H9 (cell line): ENCODE measurements at regions not wholly inside any gene's neighbourhood (a gene's known extent, or its start where the extent isn't known, plus 50 kb on each side); places are given as distances from the start of the nearest gene placed in this dataset.

ENCODE experiments used
- DNase-seq: peaks from one replicate; pipeline ENCODE4 v3.0.0-alpha.2; 2017
- H2AFZ ChIP-seq: one replicate; pipeline ENCODE4 v1.6.1; 2013; ENCODE audit warnings: mild to moderate bottlenecking, low read length, control low read depth, moderate library complexity
- H2AK5ac ChIP-seq: 2 replicates; pipeline ENCODE4 v1.6.1; 2013; ENCODE audit warnings: low read length, control low read depth, mixed read lengths; ENCODE audit not compliant: insufficient read length
- H2BK120ac ChIP-seq: one replicate; pipeline ENCODE4 v1.6.1; 2013; ENCODE audit warnings: low read depth, mild to moderate bottlenecking, low read length, control low read depth, inconsistent platforms; ENCODE audit not compliant: poor library complexity, severe bottlenecking
- H2BK12ac ChIP-seq: 2 replicates; pipeline ENCODE4 v1.6.1; 2013; ENCODE audit warnings: low read length, control low read depth, mixed read lengths, low read depth; ENCODE audit not compliant: insufficient read length
- H2BK15ac ChIP-seq: 2 replicates; pipeline ENCODE4 v1.6.1; 2013; ENCODE audit warnings: low read depth, low read length, control low read depth
- H2BK20ac ChIP-seq: one replicate; pipeline ENCODE4 v1.6.1; 2013; ENCODE audit warnings: low read depth, mild to moderate bottlenecking, low read length, control low read depth, inconsistent platforms; ENCODE audit not compliant: poor library complexity, severe bottlenecking
- H2BK5ac ChIP-seq: 2 replicates; pipeline ENCODE4 v1.6.1; 2013; ENCODE audit warnings: low read length, control low read depth, mixed read lengths; ENCODE audit not compliant: insufficient read length
- H3K14ac ChIP-seq: 2 replicates; pipeline ENCODE4 v1.6.1; 2013; ENCODE audit warnings: low read length, control low read depth; ENCODE audit not compliant: insufficient read depth
- H3K18ac ChIP-seq: 2 replicates; pipeline ENCODE4 v1.6.1; 2013; ENCODE audit warnings: low read depth, mild to moderate bottlenecking, mixed read lengths, low read length, control low read depth; ENCODE audit not compliant: insufficient read length
- H3K23ac ChIP-seq: 2 replicates; pipeline ENCODE4 v1.6.1; 2013; ENCODE audit warnings: low read length, control low read depth, mixed read lengths, low read depth; ENCODE audit not compliant: insufficient read length
- H3K23me2 ChIP-seq: 2 replicates; pipeline ENCODE4 v1.6.1; 2013; ENCODE audit warnings: low read depth, mild to moderate bottlenecking, mixed read lengths, low read length, control low read depth; ENCODE audit not compliant: insufficient read length, poor library complexity, severe bottlenecking
- H3K27ac ChIP-seq: 2 replicates; pipeline ENCODE4 v1.5.1; 2013; ENCODE audit warnings: low read length, control low read depth, mixed read lengths, low read depth; ENCODE audit not compliant: insufficient read length
- H3K27me3 ChIP-seq: 2 replicates; pipeline ENCODE4 v1.6.1; 2013; ENCODE audit warnings: low read length, control low read depth, inconsistent platforms; ENCODE audit not compliant: insufficient read depth
- H3K4ac ChIP-seq: 2 replicates; pipeline ENCODE4 v1.6.1; 2013; ENCODE audit warnings: low read depth, mild to moderate bottlenecking, control low read depth, inconsistent platforms, low read length, moderate library complexity
- H3K4me1 ChIP-seq: 2 replicates; pipeline ENCODE4 v1.6.1; 2013; ENCODE audit warnings: low read length, control low read depth, inconsistent platforms; ENCODE audit not compliant: insufficient read depth
- H3K4me2 ChIP-seq: 2 replicates; pipeline ENCODE4 v1.6.1; 2013; ENCODE audit warnings: low read length, control low read depth, mixed read lengths; ENCODE audit not compliant: insufficient read length, insufficient read depth
- H3K56ac ChIP-seq: 2 replicates; pipeline ENCODE4 v1.6.1; 2013; ENCODE audit warnings: low read depth, mild to moderate bottlenecking, mixed read lengths, low read length, control low read depth; ENCODE audit not compliant: insufficient read length
- H3K79me1 ChIP-seq: 2 replicates; pipeline ENCODE4 v1.6.1; 2013; ENCODE audit warnings: low read depth, mild to moderate bottlenecking, moderate library complexity, low read length, control low read depth, inconsistent platforms; ENCODE audit not compliant: insufficient read depth, poor library complexity, severe bottlenecking
- H3K79me2 ChIP-seq: 2 replicates; pipeline ENCODE4 v1.6.1; 2013; ENCODE audit warnings: low read length, control low read depth, inconsistent platforms; ENCODE audit not compliant: insufficient read depth
- H3K9ac ChIP-seq: 2 replicates; pipeline ENCODE4 v1.6.1; 2013; ENCODE audit warnings: low read length, control low read depth, mixed read lengths; ENCODE audit not compliant: insufficient read length; ENCODE audit errors: extremely low read depth
- H3K9me3 ChIP-seq: one replicate; pipeline ENCODE4 v1.6.1; 2013; ENCODE audit warnings: low read depth, low read length, inconsistent platforms; ENCODE audit not compliant: control insufficient read depth
- H3T11ph ChIP-seq: one replicate; pipeline ENCODE4 v1.6.1; 2013; ENCODE audit warnings: mild to moderate bottlenecking, low read length, control low read depth, inconsistent platforms
- H4K20me1 ChIP-seq: one replicate; pipeline ENCODE4 v1.6.1; 2013; ENCODE audit not compliant: control insufficient read depth, insufficient read length, insufficient read depth
- H4K5ac ChIP-seq: 2 replicates; pipeline ENCODE4 v1.6.1; 2013; ENCODE audit warnings: low read depth, mild to moderate bottlenecking, mixed read lengths, low read length, control low read depth; ENCODE audit not compliant: insufficient read length
- H4K8ac ChIP-seq: replicated peaks from 2 replicates; pipeline ENCODE4 v1.6.1; 2013; ENCODE audit warnings: low read length, control low read depth, mixed read lengths, low read depth; ENCODE audit not compliant: insufficient read length
- H4K91ac ChIP-seq: 2 replicates; pipeline ENCODE4 v1.6.1; 2013; ENCODE audit warnings: low read depth, mild to moderate bottlenecking, moderate library complexity, mixed read lengths, low read length, control low read depth; ENCODE audit not compliant: insufficient read length
- H3K27ac Mint-ChIP-seq, 3 experiments: 2 replicates in 2 of 3; 3 replicates in 1 of 3; pipeline ENCODE4 v1.8.0; 2020 to 2021; ENCODE audit warnings: mixed read lengths in 3 of 3, mild to moderate bottlenecking in 1 of 3, moderate library complexity in 1 of 3
- H3K27me3 Mint-ChIP-seq: 2 replicates; pipeline ENCODE4 v1.8.0; 2021; ENCODE audit warnings: low read depth, mild to moderate bottlenecking, moderate library complexity, mixed read lengths
- H3K36me3 Mint-ChIP-seq, 3 experiments: 2 replicates in 2 of 3; 3 replicates in 1 of 3; pipeline ENCODE4 v1.8.0; 2020 to 2021; ENCODE audit warnings: low read depth in 3 of 3, mixed read lengths in 3 of 3; ENCODE audit not compliant: insufficient read depth in 1 of 3
- H3K4me1 Mint-ChIP-seq, 2 experiments: 2 replicates each; pipeline ENCODE4 v1.8.0; 2020; ENCODE audit warnings: mixed read lengths in 2 of 2
- H3K4me3 Mint-ChIP-seq, 2 experiments: 2 replicates in 1 of 2; 3 replicates in 1 of 2; pipeline ENCODE4 v1.8.0; 2020 to 2021; ENCODE audit warnings: mild to moderate bottlenecking in 2 of 2, mixed read lengths in 2 of 2, moderate library complexity in 1 of 2
- H3K9me3 Mint-ChIP-seq, 2 experiments: 2 replicates in 1 of 2; 3 replicates in 1 of 2; pipeline ENCODE4 v1.8.0; 2020; ENCODE audit warnings: mild to moderate bottlenecking in 2 of 2, mixed read lengths in 2 of 2, moderate library complexity in 1 of 2
- WGBS: extraction: QIAGEN DNeasy Blood & Tissue Kit; methylation state at CpG from one replicate; pipeline ENCODE4 v1.1.7; 2013; ENCODE audit warnings: missing lambda C conversion rate, low lambda C conversion rate, mixed read lengths; ENCODE audit not compliant: insufficient read length; ENCODE audit errors: extremely low coverage; 5-methylcytosine and 5-hydroxymethylcytosine counted together
- TF ChIP-seq, protein P1 (sequence below): fragments of 200-600 bp; sonication (generic); conservative IDR thresholded peaks from 3 replicates; pipeline ENCODE4 v1.8.0; 2021; ENCODE audit warnings: antibody characterized with exemption, mild to moderate bottlenecking

DNA sequence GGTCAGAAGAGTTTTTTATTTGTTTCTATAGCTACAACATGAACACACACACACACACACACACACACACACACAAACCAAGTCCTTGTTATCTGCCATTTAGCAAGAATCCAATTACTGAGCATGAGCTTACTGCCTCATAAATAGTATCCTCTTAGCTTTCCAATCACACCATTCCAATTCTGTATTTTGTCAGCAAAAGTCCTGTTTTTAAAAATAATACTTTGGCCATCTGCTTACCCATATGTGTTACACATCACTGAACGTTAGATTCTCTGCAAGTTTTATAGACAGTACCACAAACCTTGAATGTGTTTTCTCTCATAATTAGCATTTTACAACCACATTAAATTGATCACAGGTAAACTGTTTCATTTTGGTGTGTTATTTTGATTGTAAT is 1905.4 kb upstream of the FLRT2 start:
- Histone ChIP-seq H3K79me2 (no peaks in the 10 kb centered on the region), H3K27ac (no peak overlapping the region), H3K23ac (no peak overlapping the region), H3K18ac (no peak overlapping the region), H3K79me1 (no peaks in the 10 kb centered on the region), H3K4me1 (no peaks in the 10 kb centered on the region), H3K9me3 (no peaks in the 10 kb centered on the region), H4K8ac (no peak overlapping the region), H3K56ac (no peak overlapping the region), H2BK20ac (no peak overlapping the region), H3K27me3 (no peaks in the 10 kb centered on the region), H4K91ac (no peak overlapping the region), H3K14ac (no peak overlapping the region), H2BK5ac (no peak overlapping the region), H4K5ac (no peak overlapping the region), H2BK15ac (no peak overlapping the region), H3K23me2 (no peaks in the 10 kb centered on the region), H3K4me2 (no peak overlapping the region), H3T11ph (no peak overlapping the region), H2BK12ac (no peak overlapping the region), H2AK5ac (no peak overlapping the region), H4K20me1 (no peaks in the 10 kb centered on the region), H3K4ac (no peak overlapping the region), H2AFZ (no peak overlapping the region), H2BK120ac (no peak overlapping the region), H3K9ac (no peak overlapping the region)
- no peaks in the 10 kb centered on the region for H3K27me3 Mint-ChIP-seq
- TF ChIP-seq, protein P1, sequence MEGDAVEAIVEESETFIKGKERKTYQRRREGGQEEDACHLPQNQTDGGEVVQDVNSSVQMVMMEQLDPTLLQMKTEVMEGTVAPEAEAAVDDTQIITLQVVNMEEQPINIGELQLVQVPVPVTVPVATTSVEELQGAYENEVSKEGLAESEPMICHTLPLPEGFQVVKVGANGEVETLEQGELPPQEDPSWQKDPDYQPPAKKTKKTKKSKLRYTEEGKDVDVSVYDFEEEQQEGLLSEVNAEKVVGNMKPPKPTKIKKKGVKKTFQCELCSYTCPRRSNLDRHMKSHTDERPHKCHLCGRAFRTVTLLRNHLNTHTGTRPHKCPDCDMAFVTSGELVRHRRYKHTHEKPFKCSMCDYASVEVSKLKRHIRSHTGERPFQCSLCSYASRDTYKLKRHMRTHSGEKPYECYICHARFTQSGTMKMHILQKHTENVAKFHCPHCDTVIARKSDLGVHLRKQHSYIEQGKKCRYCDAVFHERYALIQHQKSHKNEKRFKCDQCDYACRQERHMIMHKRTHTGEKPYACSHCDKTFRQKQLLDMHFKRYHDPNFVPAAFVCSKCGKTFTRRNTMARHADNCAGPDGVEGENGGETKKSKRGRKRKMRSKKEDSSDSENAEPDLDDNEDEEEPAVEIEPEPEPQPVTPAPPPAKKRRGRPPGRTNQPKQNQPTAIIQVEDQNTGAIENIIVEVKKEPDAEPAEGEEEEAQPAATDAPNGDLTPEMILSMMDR = no peak
- H3K36me3 Mint-ChIP-seq = peaks cover 0 to 5% (median 4%) of the 10 kb centered on the region in 3 experiments; a peak in 3 of 7 replicates
- H3K9me3 Mint-ChIP-seq = peaks cover 9 to 12% of the 10 kb centered on the region in 2 experiments; a peak in 4 of 5 replicates
- no peak overlapping the region for H3K4me3 Mint-ChIP-seq
- H3K27ac Mint-ChIP-seq = no peak overlapping the region
- DNase-seq = no peak
- peaks cover 0 to 4% of the 10 kb centered on the region in 2 experiments; a peak in 2 of 4 replicates for H3K4me1 Mint-ChIP-seq
- no CpG with 5 or more reads among the region's 1 CpG for whole genome bisulfite sequencing
